NCI-H2107 (cell line): ENCODE measurements at regions not wholly inside any gene's neighbourhood (a gene's known extent, or its start where the extent isn't known, plus 50 kb on each side); places are given as distances from the start of the nearest gene placed in this dataset.
"Not testable (repeated sequence)": the region's sequence is repeated elsewhere in the genome, so short reads cannot be mapped to it uniquely, and the experiment has no call there.

Experiments
- DNase-seq: peaks from one replicate; lab custom pipeline; 2025; lab: John Stamatoyannopoulos, UW

DNA sequence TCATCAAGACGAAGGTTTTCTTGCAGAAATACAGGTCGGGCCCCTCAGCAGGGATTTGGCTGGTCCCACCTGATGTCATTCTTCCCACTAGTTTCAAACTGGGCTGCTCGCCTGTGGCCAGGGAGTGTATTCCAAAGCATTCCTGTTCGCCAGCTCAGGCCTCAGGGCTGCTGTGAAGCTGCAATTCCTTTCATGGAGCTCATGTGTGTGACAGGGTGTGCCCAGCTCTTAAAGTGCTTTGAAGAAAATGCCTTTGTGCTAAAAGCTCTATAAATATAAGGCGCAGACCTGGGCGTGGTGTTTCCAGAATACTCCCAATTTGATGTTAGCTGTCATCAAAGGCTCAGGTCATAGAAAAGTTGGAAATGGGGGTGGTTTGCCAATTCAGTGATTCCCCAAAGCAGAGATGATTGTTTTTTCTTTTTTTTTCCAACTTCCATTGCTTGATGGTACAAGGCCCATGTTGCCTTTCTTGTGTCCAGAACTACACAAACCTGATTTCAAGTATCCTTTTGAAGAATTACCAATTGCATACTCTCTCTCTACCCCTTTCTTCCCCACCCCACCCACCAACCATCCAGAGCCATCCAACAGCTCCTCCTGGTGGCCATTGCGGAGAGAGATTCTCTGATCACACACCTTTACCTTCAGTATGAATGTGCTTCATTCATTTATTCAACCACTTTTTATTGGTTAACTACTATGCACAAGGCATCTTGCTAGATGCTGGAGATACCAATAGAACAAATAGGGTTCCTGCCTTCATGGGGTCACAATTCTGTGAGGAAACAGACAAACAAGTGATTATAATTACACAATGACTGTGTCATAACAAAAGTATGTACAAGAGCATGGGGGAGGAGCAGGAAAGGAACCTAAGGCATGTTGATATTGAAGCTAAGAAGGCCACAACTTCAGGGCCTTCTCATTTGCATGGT is 297.3 kb upstream of the LYZL1 start:
- DNase-seq, result no peak

DNA sequence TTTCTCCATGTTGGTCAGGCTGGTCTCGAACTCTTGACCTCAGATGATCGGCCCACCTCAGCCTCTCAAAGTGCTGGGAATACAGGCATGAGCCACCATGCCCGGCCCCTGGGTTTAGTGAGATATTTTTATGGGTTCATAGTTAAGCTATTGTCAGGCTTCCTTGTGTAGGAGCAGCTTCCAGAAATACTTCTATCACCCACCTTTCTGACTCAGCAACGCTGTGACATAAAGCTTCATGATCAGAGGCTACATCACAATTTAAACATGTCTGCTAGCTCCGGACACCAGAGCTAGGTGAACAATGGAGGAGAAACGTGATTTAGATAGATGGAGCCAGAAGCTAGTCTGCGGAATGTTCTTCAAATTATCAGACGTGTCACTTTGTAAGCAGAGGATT is 295.8 kb upstream of the LYZL1 start:
- DNase-seq, result no peak

DNA sequence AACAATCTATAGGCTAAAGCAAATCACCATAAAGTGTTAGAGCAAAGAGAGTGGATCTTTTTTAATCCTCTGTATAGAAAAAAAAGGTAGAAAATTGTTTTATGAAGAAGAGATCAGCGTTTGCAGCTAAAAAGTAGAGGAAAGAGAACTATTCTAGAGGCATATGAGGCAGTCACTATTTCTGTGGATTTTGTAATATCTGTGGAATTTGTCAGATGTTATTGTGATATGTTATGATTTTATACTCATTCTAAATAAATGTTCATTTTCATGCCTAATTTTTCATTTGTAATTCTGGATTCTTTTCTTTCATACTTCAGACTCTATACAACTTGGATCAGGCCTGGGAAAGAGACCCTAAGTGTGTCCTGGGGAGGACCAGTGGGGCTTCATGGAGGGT is 295.0 kb upstream of the LYZL1 start:
- DNase-seq, result no peak

DNA sequence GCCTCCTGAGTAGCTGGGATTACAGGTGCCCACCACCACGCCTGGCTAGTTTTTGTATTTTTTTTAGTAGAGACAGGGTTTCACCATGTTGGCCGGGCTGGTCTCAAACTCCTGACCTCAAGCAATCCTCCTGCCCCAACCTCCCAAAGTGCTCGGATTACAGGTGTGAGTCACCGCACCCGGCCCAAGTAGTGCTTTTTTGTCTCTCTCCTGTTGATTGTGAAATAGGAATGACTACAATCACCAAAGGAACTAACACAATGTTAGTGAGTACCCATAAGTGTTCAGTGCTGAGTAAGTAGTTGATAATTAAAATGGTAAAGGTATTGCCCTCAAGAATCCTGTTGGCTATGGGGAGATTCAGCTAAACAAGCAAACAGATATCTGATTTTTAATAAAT is 294.1 kb upstream of the LYZL1 start:
- not testable (repeated sequence) for DNase-seq

DNA sequence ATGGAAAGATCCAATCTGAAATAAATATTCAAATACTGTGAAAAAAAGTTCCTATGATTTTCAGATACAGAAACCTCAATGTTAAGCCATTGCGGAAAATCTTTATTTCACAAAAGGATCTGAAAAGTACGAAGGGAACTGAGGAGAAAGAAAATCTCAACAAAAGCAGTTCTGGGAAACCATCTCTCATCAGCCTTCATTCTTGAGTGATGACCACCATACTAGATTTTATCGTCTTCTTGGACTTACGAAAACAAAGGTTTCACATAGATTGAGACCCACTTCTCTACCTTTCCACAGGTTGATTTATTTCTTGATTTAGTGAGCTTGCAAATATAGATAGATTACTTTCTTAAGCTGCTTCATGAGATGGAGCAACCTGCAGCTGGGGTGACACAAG is 293.4 kb upstream of the LYZL1 start:
- no peak for DNase-seq

DNA sequence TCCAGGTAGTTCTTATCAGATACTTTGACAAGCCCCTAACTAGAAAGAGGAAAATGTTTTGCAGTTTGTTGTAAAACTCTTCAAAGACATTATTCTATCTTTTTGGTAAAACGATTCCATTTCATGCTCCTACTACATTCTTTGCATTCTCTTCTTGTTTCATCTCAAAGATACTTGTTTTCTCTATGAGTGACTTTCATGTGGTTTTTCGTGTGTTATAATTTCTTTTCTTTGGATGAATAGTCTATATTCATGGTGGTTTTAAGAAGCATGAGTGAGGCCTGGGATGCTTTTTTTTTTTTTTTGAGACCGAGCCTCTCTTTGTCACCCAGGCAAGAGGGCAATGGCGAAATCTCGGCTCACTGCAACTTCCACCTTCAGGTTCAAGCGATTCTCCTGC is 292.5 kb upstream of the LYZL1 start:
- DNase-seq, result no peak

DNA sequence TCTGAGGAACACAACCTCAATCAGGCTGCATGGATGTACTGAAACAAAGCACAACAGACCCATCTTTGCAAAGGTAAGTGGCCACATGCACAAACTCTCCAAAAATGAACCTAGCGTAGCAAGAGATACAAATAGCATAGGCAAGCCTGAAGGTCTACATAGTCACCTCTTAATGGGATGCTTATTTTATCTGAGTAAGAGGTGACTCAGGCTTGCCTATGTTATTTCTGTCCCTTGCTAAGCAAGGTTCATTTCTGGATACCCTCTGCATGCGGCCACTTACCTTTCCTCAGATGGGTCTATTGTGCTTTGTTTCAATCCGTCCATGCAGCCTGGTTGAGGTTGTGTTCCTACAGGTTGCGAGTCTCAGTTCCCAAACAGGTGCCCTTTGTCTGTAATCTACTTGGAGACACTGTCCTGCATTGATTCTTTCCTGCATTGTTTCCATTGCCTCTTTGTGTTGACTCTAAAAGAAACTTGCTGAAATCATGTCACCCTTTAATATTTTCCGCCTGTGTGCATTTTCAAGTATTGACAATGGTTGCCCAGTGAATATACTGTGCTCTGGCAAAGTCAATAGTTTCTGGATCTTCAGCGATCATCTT is 291.8 kb upstream of the LYZL1 start:
- no peak for DNase-seq

DNA sequence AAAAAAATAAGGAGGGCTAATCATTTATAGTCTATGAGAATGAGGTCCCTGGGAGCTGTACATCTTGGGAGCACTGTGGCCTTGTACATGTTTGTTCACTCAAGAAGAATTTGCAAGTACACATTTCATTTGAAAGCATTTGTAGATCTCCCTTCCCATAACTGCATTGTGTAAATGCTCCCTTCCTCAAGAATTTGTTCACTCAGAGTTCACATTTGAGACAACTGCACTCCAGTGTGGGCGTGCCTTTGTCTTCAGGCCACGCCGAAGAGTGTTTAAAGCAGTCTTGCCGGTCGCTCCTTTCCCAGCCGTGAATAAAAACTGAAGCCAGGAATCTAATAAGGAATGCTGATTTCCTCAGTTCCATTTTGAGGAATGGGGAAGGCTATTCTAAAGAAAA is 291.1 kb upstream of the LYZL1 start:
- DNase-seq, result no peak

DNA sequence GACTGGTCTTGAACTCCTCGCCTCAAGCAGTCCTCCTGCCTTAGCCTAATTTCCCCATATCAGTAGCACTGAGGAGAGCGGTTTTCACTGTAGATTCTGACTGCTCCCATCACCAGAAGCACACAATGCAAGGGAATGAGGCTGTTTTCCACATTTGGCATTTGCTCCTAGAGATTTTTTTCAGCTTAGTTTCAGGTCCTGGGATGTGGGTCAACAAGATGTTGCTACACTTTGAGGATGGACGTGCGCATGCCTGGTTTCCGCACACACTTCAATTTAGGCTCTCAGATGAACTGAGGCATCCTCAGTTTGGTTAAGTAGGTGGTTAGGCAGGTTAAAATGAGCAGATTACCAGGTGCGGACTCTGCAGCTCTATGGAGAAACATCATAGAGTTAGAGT is 287.1 kb upstream of the LYZL1 start:
- DNase-seq, result no peak

DNA sequence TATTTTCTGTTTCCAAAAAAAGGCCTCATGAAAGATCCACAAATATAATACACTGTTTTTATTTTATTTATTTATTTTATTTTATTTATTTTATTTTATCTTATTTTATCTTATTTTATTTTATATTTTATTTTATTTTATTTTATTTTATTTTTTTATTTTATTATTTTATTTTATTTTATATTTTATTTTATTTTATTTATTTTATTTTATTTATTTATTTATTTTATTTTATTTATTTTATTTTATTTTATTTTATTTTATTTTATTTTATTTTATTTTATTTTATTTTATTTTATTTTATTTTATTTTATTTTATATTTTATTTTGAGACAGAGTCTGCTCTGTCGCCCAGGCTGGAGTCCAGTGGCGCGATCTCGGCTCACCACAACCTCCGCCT is 285.9 kb upstream of the LYZL1 start:
- not testable (repeated sequence) for DNase-seq

DNA sequence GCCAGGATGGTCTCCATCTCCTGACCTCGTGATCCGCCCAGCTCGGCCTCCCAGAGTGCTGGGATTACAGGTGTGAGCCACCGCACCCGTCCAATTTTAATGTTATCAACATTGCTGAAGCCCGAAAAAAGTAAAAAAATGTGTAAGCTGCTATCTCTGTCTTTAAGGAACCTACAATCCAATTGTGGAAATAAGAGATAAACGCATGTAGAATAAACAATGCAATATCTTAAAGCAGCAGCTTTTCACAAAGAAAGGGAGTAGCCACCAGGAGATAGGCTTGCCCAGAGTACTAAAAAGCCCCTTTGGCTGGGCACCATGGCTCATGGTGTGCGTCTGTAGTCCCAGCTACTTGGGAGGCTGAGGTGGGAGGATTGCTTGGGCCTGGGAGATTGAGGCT is 282.9 kb upstream of the LYZL1 start:
- DNase-seq, result no peak

DNA sequence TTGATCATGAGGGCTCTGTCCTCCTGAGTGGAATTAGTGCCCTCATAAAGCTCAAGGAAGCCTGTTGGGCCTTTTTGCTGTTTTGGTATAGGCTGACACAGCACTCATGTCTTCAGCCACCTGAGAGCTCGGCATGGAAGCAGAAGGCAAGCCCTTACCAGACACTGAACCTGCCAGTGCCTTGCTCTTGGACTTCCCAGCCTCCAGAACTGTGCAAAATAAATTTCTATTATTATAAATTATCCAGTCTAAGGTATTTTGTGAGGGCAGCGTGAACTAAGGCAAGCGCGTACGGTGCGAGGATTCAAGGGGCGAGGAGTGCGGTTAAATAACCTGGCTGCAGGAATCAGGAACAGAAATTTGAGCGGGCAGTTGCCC is 281.5 kb upstream of the LYZL1 start:
- no peak for DNase-seq

DNA sequence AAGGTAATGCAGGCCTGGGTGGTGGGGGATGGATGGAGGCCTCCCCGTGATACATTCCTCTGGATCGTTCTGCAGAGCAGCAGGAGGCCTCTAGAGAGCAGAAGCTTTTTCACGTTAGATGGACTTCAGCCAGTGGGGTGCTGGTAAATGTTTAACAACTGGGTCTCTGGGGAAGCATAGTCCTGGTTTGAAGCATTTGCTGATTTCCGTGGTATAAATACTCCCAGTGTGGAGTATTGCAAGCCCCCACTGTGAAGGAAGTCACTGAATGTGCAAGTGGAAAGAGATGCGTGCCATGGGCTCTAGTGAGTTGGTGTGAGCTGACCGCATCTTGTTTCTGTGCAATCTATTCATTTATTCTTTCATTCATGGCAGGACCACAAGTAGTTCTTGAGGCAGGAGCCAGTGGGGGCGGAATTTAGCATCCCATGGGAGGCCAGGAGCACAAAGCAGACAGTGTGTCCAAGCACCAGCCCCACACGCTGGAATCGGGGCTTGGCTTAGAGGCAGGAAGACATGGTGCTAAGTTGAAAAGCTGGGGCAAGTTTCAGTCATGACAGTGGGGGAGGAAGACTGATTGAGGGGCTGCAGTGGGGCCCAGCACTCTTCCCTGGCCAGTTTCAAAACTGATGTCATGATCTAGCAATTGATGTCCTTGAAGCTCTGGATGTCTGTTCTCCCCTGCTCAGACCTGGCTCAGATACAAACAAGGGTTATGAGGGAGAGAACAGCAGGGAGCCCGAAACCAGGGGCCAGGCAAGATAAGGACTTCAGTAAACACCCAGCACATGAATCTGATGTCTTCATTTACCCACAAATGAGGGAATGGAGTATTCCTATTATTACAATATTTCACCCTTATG is 280.9 kb upstream of the LYZL1 start:
- DNase-seq, result no peak

DNA sequence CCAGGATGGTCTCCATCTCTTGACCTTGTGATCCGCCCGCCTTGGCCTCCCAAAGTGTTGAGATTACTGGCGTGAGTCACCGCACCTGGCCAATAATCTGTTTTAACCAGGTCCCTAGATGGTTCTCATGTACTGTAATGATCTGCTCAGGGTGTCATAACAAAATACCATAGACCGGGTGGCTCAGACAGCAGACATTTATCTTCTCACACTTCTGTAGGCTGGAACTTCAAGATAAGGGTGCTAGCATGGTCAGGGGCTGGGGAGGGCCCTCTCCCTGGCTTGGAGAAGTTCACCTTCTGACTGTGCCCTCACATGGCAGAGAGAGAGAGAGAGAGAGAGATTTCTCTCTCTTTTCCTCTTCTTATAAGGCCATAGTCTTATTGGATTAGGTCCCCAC is 279.4 kb upstream of the LYZL1 start:
- no peak for DNase-seq

DNA sequence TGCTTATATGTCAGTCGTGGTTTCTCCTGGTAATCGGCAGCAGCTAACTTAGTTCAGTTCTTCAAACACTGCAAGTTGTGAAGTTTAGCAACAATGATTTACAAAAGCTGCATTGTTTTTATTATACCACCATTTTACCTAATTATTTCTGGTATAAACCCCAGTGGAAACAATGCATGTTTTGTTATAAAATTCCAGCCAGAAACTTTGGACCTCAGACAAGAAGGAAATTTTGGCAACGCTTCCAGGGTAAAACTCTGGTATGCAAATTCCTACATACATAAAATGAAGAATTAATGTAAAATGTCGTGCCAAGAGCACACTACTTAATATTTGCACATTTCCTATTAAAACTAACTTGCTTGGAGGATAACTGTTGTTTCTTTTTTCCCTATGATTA is 277.4 kb upstream of the LYZL1 start:
- no peak for DNase-seq

DNA sequence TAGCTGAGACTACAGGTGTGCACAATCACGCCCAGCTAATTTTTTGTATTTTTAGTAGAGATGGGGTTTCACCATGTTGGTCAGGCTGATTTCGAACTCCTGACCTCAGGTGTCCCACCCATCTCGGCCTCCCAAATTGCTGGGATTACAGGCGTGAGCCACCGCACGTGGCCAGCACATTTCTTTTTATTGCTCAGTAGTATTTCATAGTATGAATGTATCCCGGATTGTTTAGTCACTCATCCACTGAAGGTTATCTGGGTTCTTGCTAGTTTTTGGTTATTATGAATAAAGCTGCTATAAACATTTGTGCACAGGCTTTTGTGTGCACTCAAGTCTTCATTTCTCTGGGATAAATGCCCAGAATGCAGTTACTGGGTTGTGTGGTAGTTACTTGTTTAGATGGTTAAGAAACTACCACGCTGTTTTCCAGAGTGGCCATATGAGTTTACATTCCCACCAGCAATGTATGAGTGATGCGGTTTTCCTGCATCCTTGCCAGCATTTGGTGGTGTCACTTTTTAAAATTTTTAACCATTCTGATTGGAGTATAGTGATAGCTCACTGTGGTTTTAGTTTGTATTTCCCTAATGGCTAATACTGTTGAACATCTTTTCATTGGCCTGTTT is 275.8 kb upstream of the LYZL1 start:
- DNase-seq, result no peak

DNA sequence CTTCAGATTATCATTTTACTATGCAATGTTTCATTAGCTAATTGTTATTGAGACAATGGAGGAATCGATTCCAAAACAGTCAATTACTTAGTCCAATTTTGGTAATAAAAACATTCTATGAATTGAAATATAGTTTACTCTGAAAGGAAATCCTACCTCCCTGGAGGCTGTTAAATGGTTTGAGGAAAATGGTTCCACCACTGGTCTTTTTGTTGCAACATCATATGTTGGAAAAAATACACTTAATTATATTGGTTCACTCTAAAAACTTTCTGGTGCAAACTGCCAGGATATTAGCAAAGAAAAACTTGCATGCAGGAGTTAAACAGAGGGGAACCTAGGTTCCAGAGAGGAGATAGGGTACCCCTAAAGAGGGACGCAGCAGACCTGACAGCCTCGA is 267.3 kb upstream of the LYZL1 start:
- DNase-seq, result no peak

DNA sequence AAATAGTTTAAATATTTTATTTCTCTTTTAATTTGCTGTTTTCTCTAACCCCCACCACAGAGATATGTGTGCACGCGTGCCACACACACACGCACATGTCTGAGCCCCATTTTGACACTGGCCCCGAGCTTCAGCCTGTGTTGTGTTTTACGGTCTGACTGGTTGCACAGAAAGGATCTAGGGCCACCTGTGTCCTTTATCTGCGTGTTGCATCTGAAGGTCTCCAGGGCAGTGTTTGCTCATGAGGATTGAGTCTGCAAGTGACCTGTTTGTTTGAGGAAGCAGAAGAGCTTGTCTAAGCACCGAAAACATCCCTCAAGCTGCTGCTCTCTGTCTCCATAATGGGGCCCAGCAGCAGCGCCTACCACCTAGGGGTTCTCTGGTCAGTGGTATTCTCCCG is 266.4 kb upstream of the LYZL1 start:
- no peak for DNase-seq

DNA sequence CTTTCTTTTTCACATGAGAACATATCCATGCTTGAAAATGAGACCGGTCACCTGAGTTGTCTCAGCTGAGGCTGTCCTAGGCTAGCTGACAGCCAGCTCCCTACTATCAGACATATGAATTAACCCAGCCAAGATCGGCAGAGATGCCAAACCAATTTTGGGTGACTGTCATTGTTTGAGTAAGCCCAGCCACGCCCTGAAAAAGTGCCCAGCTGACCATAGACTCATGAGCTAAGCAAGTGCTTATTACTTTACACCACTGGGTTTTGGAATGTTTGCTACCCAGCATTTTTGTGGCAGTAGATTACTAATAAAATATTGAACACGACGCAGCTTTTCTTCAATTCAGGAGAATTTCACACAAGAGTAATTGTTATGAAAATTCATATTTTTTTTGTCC is 265.2 kb upstream of the LYZL1 start:
- DNase-seq, result no peak

DNA sequence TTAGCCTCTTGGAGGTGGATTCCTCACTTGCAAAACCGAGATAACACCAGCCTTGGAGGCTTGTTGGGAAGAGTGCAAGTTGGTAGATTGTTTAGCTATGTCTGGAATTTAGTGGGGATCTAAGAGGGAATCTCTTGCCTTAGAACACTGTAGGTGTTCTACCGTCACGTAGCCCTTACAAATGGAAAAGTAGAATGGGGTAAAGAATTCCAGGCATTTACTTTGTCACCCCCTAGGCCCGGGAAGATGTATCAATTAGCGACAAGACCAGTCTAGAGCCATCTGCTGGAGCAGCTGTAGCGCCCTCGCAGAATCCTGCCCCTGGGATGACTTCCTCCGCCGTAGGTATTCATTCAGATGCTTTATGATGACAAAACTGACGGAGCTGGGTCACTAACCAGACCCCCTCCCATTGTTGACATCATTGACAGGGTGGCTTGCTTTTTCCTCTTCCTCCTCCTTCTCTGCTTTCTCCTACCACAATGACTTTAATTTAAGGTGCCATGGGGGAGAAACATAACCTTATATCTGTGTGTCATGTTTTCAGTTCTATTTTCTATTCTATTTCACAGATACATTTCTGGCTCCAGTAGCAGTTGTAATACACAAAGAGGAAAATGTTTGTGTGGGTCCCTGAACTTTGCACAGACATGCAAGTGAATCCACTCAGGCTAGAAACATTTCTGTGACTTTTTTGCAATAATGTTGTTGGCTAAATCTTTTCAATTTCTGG is 262.6 kb upstream of the LYZL1 start:
- DNase-seq, result no peak

DNA sequence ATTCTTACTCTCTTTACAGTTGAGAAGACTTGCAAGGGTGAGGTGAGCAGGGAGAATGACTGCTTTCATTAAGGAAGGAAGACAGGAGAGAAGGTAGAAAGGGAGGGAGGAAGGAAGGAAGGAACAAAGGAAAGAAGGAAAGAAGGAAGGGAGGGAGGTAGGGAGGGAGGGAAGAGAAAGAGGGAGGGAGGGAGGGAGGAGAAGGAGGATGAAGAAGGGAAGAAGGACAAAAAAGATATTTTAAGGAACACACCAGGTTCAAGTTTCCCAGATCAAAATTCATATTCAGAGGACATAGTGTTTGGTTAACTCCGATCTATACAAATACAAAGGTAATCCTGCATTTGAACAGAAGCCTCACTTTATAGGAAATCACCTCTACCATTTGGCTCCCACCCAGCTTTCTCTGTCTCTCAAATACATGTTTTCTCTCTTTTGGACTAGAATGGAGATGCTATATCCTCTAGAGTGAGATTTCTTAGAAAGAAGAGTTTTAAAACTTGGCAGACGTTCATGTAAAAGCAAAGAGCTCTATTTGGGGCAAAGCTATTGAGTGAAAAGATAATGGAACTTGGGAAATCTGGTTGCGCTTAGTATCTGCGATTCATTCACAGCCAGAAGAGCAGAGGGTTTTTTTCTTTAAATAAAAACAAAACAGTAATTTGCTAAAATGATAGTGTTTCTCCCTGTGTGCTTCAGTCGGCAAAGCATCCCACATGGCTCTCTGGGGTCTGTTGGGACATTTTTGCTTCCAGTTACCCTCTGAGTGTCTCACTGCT is 261.9 kb upstream of the LYZL1 start:
- DNase-seq, result no peak
